HCEC 1CT (cell line): ENCODE measurements at regions not wholly inside any gene's neighbourhood (a gene's known extent, or its start where the extent isn't known, plus 50 kb on each side); places are given as distances from the start of the nearest gene placed in this dataset.
A peak's percentile ranks its signal among the peaks of the same experiment; 100 is the strongest.

ENCODE experiments used
- DNase-seq: peaks from one replicate; pipeline ENCODE4 v3.0.0-alpha.2; 2017

DNA sequence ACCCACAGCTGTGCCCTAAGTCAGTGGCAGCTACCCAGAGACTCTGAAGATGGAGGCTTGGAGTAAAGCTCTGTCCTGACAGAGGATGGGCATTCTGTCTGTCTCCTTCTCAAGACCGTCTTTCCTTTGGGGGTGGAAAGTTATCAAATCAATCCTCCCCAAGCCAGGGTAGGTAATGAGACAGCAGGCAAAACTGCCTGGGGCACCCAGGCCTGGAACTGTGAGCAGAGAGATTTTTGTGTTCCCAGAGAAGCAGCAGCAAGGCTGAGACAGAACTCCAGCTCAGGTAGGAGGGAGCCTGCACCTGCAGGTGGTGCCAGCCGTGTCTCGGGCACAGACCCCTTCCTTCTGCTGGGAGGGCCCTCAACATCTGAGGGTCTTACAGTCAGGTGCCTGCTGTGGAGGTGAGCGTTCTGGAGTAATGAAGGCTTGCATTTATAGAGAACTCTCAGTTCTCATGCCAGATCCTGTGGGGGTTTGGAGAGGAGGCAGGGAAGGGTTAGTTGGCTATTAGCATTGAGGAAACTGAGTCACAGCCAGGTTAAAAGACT is 95.6 kb downstream of the RIPK4 start:
- DNase-seq: no peak

DNA sequence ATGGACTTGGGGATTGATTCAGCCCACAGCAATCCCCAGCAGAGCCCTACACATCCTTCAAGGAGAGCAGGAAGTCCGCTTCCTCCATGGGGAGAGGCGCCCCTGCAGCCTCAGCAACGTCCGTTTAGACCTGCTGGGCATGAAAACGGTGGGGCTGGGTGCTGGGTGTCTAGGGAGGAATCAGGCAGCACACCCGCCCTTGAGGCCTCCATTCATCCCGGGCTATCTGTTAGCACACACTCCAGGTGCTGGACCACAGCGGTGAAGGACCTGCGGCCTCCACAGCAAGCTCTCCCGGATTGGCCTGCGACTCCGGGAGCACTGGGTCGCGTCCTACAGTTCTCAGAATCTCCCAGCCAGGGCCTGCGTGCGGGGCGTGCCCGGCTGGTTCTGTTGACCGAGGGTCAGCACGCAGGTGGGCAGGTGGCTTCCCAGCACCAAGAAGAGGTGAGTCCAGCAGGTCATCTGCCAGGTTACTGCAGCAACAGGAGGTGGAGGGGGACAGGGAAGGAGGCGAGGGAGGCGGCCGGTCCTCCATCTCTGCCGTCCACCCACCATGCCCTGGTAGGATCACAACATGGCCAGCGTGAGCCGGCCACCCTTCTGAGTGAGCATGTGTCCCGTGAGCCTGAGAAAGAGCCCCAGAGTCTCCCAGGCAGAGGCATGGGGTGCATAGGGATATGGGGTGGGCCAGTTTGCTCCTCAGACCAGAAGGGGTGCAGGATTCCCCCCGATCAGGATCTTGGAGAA is 96.6 kb downstream of the RIPK4 start:
- no peak for DNase-seq

DNA sequence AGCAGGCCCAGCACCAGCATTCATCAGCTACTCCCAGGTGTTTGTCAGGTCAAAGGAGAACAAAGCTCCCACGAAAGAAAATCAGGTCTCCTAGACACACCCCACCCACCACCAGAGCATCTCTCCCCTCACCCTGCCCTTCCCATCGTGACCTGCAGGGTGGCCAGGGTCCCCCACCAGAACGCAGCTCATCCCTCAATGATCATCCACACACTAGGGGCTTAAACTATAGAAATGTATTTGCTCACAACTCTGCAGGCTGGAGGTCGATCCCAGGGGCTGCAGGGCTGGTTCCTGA is 97.4 kb downstream of the RIPK4 start:
- DNase-seq: no peak

DNA sequence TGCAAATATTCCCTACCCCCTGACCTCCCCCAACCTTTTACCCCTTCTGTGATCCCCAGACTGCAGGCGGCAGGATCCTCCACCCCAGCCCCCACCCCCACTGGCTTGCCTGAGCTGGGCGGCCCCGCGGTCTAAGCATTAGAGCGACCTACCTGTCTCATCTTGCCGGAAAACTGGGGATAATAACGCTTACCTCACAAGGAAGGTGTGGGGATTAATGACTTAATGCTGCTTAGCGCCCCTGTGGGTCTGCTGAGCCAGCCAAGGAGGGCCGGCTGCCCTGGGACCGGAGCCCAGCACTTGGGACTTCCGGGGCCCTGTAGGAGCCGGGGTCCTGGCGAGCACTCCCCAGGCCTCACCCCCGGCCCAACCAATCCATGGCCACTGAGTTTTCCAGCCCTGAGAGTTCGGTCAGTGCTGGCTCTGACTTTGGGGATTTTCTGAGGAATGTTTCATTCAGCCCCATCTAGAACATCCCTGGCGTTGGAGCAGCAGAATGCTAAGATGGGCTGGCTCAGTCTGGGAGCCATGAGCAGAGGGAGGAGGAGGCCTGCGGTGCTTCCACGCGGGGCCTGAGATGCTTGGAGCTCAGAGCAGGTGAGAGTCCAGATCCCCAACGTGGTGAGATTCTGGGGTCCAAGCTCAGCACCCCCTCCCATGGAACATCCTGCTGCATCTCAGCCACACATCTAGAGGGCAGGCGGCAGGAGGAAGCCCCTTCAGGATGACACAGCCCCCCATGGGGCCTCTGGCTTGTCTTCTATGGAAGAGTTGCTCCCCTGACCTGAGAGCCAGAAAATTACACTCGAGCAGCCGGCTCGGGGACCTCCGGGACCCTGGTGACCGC is 97.9 kb downstream of the RIPK4 start:
- DNase-seq: no peak

DNA sequence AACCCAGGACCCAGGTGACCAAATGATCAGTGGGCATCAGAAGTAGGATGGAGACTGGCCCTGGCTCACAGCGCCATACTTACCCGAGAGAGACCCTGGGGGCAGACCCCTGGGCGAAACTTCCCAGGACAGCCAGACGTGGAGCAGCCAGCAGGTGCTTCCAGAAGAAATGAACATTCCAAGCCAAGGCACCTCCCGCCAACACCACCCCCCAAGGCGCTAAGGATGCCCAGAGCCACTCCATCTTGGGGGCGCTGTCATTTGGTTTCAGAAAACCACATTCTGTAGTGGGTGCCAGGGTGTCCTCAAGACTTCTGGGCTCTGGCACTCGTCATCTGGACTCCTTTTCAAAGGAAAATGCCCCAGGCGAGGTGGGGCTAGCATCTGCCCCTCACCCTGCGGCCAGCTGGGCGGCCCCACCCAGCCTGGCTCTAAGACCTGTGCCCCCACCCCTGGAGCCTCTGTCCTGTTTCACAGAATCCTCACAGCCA is 98.8 kb downstream of the RIPK4 start:
- no peak for DNase-seq

DNA sequence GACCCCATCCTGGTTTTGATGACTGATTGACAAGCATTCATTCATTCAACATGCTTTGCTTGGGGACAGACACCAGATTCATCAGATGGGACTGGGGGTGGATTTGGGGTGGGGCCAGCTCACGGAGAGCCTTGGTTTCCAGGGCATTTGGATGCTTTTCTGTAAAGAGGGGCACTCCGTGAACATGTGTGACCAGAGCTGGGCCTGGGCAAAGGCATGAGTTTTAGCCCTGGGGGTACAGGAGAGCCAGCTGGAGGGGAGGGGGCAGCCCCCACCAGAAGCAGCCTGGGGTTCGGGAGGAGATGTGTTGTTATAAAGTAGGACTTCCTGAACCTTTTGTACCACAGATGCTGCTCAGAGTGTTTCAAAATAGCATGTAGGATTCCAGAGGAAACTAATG is 99.7 kb downstream of the RIPK4 start:
- no peak for DNase-seq

DNA sequence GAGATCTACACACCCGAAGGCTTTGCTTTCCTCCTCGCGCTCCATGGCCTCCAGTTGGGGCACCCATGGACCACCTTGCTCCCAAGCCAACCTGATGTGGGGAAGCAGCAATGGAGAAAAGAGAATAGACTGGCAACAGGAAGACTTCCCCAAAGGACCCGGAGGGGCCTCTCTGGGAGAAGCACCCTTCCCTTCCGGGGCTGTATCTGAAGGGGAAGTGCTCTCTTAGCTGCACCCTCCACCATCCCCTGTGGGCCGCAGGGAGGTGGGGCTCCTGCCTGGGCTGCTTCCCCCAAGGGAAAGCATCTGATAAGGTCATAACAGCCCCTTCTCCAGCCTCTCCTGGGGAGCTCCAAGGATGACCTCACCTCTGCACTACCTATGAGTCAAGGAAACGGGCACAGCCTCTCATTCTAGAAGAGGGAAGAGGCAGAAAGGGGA is 100.2 kb downstream of the RIPK4 start:
- DNase-seq: no peak

DNA sequence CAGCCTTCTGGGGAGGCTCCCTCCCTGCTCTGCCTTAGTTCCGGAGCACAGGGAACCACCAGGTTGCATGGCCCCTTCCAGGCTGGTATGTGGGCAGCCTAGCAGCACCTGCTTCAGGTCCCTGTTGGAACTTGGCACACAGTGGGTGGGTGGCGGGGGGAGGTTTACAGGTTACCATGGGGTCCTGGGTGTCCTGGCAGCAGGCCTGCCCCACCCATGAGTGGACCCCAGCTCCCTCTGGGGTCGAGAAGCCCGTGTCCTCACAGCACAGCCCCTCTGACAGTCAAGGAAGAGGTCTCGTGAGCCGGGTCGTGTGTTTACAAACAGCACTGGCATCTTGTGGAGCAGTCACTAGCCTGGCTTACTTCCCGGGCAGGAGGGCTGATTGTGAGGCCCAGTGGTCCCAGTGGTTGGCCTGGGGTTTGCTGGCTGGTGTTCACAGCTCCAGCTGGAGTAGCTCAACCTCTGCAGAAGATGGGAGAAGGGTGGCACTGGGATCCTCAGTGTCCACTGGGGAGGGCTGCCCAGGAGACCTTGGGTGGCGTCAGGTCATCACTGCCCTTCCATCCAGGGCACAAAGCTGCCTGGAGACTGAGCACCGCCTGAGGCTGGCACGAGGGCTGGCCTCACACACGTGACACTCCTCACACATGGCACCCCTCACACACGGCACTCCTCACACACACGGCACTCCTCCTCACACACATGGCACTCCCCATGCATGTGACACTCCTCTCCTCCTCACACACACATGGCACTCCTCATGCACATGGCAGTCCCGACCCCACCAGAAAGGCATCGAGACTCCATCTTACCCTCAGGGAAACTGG is 100.9 kb downstream of the RIPK4 start:
- DNase-seq: no peak

DNA sequence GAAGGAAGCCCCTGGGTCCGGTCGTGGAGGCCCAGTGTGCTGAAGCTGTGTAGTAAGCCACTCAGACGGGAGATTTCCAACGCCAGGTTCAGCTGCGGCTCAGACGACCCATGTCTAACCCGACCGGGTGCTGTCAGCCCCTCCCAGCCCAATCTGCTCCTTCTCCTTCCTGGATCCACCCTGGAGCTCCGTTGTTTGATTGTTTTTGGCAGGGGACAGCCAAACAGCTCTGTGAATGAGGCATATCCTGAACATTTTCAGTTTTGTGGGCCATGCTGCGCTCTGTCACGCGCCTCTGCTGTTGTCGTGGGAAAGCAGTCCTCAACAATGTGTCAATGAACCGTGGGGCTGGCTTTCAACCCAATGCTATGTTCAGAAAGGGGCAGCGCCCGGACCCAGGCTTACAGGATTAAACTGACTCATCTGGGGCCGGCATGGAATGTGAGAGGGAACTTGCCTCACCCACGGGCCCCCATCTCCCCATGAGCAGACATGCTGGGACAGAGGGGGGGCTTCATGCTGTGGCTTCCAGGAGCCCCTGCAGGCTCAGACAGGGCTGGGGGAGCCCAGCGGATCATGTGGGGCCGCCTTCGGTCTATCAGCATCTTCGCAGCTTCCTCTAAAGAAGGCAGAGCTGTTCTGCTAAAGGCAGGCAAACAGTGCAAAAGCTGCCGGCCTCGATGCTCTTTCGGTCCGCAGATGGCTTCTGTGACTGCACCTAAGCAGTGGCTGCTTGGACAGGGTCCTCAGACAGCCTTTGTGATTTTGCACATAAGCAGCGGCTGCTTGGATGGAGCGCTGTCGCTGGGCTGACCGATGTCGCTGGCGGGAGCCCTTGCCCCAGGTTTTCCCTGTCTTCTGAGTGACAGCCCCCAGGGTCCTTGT is 101.7 kb downstream of the RIPK4 start:
- DNase-seq: peak; percentile 3

DNA sequence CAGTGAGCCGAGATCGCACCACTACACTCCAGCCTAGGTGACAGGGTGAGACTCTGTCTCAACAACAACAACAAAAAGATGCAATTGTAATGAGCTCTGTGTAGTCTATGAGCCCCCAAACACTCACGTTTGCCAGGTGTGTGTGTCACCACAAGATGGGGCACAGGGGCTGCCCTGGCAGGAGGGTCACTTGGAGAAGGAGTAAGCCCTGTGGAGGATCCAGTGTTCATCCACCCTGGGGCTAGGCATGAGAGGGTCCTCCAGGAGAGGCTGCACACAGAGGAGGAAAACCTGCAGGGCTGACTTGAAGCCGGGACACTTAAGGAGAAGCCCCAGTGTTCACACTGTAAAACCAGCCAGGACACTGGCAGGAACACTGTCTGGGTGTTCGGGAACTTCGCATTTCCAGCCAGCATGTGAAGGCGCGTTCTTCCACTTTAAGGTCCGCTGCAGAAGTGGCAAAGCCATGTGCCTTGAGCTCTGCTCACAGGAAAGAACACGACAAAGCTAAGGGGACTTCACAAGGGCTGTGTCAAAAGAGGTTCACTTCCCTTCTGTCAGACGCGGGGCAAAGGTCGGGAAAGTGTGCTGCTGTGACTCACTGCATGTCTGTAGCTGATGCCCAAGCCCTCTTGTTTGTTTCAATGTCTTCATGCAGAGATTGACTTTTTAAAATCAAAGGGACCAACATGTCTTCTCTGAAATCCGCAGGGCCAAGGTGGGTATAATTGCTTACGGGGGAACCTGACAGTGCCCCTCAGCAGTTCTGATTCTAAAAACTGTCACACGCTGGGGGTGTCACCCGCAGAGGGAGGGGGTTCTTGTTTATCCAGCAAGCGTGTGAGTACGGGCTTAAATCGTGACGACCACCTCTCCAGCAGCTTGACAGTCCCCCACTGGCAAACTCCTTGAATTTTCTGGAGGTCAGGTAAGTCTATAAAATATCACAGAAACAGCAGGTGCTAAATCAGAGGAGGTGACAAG is 102.8 kb downstream of the RIPK4 start:
- DNase-seq: no peak

DNA sequence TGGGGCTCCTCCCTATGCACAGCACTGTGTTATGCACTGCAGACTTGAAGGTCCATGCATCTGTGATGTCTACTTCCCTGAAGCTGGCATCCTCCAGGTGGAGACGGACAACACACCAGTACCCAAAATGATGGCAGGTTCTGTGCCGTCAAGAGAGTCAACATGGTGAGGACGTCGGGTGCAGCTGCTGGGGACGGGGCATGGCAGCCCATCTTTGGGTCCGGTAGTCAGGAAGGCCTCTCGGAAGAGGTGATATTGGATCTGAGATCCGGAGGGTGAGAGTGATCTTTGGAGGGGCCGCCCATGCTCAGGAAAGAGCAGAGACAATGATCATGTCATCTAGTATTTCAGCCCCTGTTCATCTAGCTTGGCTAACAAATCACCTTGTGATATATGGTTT is 104.1 kb downstream of the RIPK4 start:
- DNase-seq: no peak

DNA sequence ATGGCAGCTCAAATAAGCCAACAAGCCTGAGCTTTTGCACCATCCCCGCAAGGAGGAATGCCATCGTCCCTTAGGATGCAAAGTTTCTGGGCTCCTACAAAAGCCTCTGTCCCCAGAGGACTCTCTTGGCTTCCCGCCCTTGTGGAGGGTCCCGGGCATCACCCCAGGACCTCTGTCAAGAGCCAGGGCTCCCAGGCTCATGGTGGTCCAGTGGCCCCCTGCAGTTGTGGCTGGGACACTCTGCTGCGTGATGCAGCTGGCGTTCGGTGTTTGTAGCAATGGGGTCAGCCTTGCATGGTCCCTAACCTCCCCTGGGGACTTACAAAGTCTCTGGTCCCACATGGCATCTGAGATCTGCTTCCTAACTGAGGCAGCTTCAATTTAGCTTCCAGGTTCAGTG is 104.7 kb downstream of the RIPK4 start:
- no peak for DNase-seq

DNA sequence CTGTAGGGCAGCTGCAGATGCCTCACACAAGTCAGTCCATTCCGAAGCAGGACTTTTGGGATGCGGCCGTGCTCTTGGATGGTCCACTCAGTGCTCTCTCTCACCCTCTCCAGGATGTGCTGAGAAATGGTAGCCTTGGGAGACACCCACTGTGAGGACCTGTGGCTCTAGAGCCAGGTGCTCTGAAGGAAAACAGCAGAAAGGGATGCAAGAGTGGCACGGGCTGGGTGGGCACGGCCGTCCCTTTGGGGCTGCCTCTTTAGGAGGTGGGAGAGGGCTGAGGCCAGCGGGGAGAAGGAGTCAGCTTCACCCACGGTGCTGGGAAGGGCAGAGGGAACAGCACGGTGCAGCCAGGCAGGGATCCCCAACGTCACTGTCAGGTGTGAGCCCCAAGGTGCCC is 106.1 kb downstream of the RIPK4 start:
- DNase-seq: no peak

DNA sequence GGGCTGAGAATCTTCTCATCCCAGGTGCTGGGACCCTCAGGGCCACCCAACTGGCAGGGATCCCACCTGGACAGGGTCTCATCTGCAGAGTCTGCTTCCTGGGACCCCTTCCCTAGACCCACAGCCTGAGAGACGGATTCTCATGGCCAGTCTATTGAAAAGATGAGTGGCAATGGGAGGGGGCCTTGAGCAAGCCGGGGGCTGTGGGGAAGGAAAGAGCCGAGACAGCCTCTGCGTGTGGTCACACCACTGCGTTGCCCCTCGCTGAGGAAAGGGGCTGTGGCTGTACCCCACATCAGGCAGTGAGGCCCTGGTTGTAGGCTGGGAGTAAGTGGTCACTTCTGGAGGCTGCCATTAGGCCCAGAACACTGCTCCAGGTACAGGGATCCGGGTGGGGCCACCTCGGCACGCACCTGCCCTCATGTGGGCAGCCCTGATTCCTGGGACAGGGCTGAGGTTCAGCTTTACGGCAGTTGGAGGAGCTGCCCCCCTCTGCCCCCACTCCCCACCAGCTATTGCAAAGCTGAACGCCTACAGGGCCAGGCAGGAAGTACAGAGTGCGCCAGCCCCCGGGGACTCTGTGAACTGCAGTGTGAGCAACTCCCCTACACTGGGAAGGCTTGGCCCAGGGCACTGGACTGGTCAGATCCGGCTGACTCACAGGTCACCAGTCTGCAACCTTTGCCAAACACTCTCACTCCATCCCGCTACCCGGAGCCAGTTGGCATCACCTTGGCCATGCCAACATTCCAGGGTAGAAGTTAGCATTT is 106.9 kb downstream of the RIPK4 start:
- no peak for DNase-seq

DNA sequence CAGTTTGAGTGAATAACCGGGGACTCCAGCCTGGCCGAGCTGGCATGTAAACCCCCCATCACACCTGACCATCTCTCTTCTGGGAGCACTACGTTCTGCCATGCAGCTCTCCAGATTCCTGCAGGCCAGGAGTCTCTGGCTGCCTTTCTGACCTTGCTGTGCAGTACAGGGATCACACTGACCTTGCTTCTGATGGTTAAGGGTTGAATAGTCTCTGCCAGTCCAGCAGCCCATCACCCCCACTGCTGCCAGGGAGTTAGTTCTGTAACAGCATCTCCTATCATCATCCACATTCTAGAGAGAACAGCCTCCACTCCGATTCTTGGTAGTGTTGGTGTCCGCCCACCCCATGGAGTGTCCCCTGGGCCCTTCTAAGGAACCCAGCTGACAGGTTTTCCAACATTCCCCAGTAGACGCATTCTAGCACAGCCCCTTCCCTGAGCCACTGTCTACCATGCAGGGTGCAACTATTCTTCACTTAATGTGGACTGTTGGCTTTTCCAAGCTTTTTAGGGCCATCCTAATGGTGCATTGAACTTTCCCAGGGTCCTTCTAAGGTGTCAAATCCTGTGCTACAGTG is 109.8 kb downstream of the RIPK4 start:
- DNase-seq: no peak

DNA sequence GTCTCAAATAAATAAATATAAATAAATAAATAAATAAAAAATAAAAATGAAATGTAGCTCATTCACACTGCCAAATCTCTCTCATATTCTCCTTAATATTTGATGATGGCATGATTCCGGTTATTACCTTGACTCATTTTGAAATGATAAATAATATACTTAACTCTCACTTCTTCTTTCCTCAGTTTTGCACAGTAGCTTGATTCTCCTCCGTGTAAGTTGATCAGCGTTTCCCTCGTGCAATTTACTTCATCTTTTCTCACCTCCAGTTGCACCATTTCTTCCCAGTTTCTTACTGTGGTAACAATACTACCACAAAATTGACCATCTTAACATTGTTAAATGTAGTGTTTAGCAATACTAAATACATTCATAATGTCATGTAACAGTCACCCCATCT is 111.6 kb downstream of the RIPK4 start:
- no peak for DNase-seq

DNA sequence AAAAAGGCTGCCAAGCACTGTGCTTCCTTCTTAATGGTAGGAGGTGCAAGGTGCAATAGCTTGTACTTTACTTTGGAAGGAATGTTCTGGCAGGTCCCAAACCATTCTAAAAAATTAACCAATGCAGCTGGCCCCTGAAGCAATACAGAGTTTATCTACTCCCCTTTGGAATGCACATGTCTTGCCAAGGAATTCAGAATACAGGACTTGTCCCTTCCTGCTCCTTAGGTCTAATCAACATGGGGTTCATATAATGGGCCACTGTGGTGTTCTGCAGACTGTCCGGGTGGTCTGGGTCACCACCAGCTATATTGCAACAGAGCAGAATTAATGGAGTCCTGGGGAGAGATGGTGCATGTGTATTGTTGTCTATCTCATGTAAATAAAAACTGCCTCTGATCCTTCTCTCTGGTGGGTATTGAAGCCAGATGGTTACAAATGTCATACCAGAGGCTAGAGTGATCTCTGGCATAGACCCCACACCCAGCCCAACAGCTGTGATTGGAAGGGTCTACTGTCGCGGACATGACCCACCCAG is 112.8 kb downstream of the RIPK4 start:
- DNase-seq: peak; percentile 24

DNA sequence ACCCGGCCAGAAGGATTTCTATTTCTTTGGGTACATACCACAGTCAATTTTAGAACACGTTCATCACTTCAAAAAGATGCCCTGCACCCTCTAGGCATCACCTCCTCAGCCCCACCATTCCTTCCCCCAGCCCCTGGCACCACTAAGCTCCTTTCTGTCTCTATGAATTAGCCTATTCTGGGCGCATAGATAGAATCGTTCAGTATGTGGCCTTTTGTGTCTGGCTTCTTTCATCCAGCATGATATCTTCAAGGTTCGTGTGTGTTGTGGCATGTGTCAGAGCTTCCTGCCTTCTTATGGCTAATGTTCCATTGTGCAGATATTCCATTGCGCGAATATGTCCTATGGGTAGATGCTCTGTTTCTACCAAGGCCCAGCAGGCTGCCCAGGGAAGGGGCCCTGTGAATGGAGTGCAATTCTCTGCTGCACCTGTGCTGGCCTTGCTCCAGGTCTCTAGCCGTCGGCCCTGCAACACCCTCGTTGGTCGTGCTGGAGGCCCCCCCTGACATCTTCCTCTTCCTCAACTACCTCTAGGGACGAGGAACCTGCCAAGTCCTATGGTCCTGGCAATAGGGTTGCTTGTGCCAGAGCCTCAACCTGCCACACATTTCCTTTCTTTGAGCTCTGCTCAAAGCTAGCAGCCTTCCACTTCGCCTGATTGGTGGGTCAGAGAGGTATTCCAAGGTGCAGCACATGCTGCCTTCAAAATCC is 113.5 kb downstream of the RIPK4 start:
- DNase-seq: no peak

DNA sequence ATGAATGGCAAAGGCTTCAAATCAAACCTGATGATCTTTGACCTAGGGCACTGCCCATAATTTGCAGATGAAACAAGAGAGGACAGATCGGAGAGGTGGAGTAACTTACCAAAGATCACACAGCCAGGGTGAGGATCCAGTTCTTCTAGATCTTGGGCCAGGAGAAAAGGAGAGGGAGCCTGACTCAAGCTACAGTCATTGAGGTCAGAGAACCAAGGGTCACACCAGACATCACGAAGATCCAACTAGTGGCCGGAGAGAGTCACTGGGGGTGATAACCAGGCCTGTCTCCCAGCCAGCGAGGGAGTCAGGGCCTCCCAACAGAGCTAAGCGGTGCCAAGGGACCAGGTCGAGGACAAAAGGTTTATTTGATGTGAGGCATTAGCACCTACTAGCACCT is 115.0 kb downstream of the RIPK4 start:
- DNase-seq: peak; percentile 11
